Mesenchymal stem cell (in vitro differentiated cells and primary cell): ENCODE measurements at regions not wholly inside any gene's neighbourhood (a gene's known extent, or its start where the extent isn't known, plus 50 kb on each side); places are given as distances from the start of the nearest gene placed in this dataset. TPM values are rescaled to one million over a fixed set of nuclear protein-coding genes. Genes with fewer than 3 reads are reported as not detected.

Experiments
- DNase-seq: peaks from one replicate; pipeline ENCODE4 v3.0.0-alpha.2; 2013
- H2AFZ ChIP-seq: one replicate; pipeline ENCODE4 v1.6.1; 2013; ENCODE audit warnings: low read depth, mild to moderate bottlenecking, control low read depth, inconsistent platforms, low read length, moderate library complexity
- H2AK5ac ChIP-seq: 2 replicates; pipeline ENCODE4 v1.6.1; 2013; ENCODE audit warnings: low read length, moderate library complexity, mild to moderate bottlenecking, inconsistent platforms; ENCODE audit not compliant: severe bottlenecking
- H2BK120ac ChIP-seq: one replicate; pipeline ENCODE4 v1.6.1; 2013; ENCODE audit warnings: low read depth, mild to moderate bottlenecking, inconsistent platforms, low read length, moderate library complexity
- H2BK12ac ChIP-seq, 2 experiments: one replicate each; pipeline ENCODE4 v1.6.1; 2013; ENCODE audit warnings: inconsistent platforms in 2 of 2, low read length in 2 of 2, mild to moderate bottlenecking in 2 of 2, moderate library complexity in 2 of 2, control low read depth in 1 of 2
- H2BK15ac ChIP-seq: one replicate; pipeline ENCODE4 v1.6.1; 2013; ENCODE audit warnings: mild to moderate bottlenecking, low read depth, inconsistent platforms; ENCODE audit not compliant: poor library complexity, severe bottlenecking
- H2BK5ac ChIP-seq: 2 replicates; pipeline ENCODE4 v1.6.1; 2013; ENCODE audit warnings: low read depth, mild to moderate bottlenecking, low read length, control low read depth, inconsistent platforms; ENCODE audit not compliant: poor library complexity, severe bottlenecking
- H3K14ac ChIP-seq, 2 experiments: one replicate each; pipeline ENCODE4 v1.6.1; 2013; ENCODE audit warnings: inconsistent platforms in 2 of 2, low read length in 2 of 2, control low read depth in 1 of 2, mild to moderate bottlenecking in 1 of 2, moderate library complexity in 1 of 2
- H3K18ac ChIP-seq, 2 experiments: one replicate each; pipeline ENCODE4 v1.6.1; 2013; ENCODE audit warnings: inconsistent platforms in 2 of 2, low read length in 2 of 2, control low read depth in 1 of 2, low read depth in 1 of 2, mild to moderate bottlenecking in 1 of 2
- H3K23ac ChIP-seq, 2 experiments: one replicate each; pipeline ENCODE4 v1.6.1; 2013; ENCODE audit warnings: inconsistent platforms in 2 of 2, low read length in 2 of 2, mild to moderate bottlenecking in 2 of 2, moderate library complexity in 2 of 2, control low read depth in 1 of 2
- H3K27ac ChIP-seq: 2 replicates; pipeline ENCODE4 v1.5.1; 2013; ENCODE audit warnings: mild to moderate bottlenecking, moderate library complexity, low read length, control low read depth, inconsistent platforms; ENCODE audit not compliant: poor library complexity, severe bottlenecking
- H3K27me3 ChIP-seq, 2 experiments: 2 replicates each; pipeline versions ENCODE4 v1.6.1 to v1.7.0; 2013; ENCODE audit warnings: low read length in 2 of 2, mild to moderate bottlenecking in 2 of 2, moderate library complexity in 2 of 2, control low read depth in 1 of 2, inconsistent platforms in 1 of 2; ENCODE audit not compliant: control insufficient read depth in 1 of 2, insufficient read depth in 1 of 2
- H3K36me3 ChIP-seq, 2 experiments: 2 replicates each; pipeline versions ENCODE4 v1.6.1 to v1.7.0; 2013; ENCODE audit warnings: low read length in 2 of 2, control low read depth in 1 of 2, inconsistent platforms in 1 of 2, low read depth in 1 of 2, mild to moderate bottlenecking in 1 of 2; ENCODE audit not compliant: insufficient read depth in 2 of 2, control insufficient read depth in 1 of 2
- H3K4ac ChIP-seq, 2 experiments: one replicate each; pipeline ENCODE4 v1.6.1; 2013; ENCODE audit warnings: inconsistent platforms in 2 of 2, low read length in 2 of 2, mild to moderate bottlenecking in 2 of 2, moderate library complexity in 2 of 2, control low read depth in 1 of 2, low read depth in 1 of 2
- H3K4me1 ChIP-seq: 2 replicates; pipeline ENCODE4 v1.6.1; 2013; ENCODE audit warnings: low read depth, low read length, control low read depth; ENCODE audit not compliant: control insufficient read depth, insufficient read depth
- H3K4me2 ChIP-seq: 2 replicates; pipeline ENCODE4 v1.6.1; 2013; ENCODE audit warnings: low read length, mild to moderate bottlenecking, inconsistent platforms; ENCODE audit not compliant: poor library complexity, severe bottlenecking
- H3K4me3 ChIP-seq, 2 experiments: 2 replicates each; pipeline versions ENCODE4 v1.5.1 to v1.7.0; 2013; ENCODE audit warnings: low read length in 2 of 2, mild to moderate bottlenecking in 2 of 2, control low read depth in 1 of 2, low read depth in 1 of 2; ENCODE audit not compliant: insufficient read depth in 1 of 2
- H3K79me1 ChIP-seq: replicated peaks from 2 replicates; pipeline ENCODE4 v1.6.1; 2013; ENCODE audit warnings: mild to moderate bottlenecking, control low read depth, low read length, inconsistent platforms; ENCODE audit not compliant: poor library complexity, severe bottlenecking
- H3K9ac ChIP-seq: 2 replicates; pipeline ENCODE4 v1.7.0; 2013; ENCODE audit warnings: mild to moderate bottlenecking, low read length, moderate library complexity
- H3K9me3 ChIP-seq: 2 replicates; pipeline ENCODE4 v1.7.0; 2013; ENCODE audit warnings: mild to moderate bottlenecking, low read length; ENCODE audit not compliant: control insufficient read depth
- H4K8ac ChIP-seq: one replicate; pipeline ENCODE4 v1.6.1; 2013; ENCODE audit warnings: inconsistent platforms, mild to moderate bottlenecking, low read length, moderate library complexity
- H4K91ac ChIP-seq: one replicate; pipeline ENCODE4 v1.6.1; 2013; ENCODE audit warnings: mild to moderate bottlenecking, low read length, inconsistent platforms
- WGBS: methylation state at CpG from one replicate; pipeline ENCODE4 v1.1.7; 2013; ENCODE audit warnings: mixed read lengths; 5-methylcytosine and 5-hydroxymethylcytosine counted together
- small RNA-seq: library from polyadenylated mRNA; stranded (forward); fragments of <200 nt; extraction: miRNeasy Mini kit (QIAGEN cat#:217004); gene quantifications from one replicate; pipeline ENCODE3, GENCODE V24; 2013; ENCODE audit warnings: low read depth

DNA sequence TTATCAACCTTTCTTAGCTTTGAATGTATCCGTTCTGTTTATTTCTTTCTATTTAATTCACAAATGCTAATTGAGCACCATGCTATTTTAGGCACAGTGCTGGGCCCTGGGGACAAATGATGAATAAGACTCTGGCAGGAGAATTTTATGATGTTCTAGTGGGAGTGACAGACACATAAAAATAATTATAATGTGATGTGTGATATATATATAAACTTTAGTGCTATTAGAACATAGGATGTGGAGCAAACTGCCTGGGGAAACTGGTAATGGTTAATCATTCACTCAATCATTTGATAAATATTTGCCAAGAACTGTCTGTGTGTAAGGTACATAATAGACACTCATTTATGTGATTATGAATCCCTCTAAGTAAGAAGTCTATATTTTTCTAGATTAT lies 50.7 kb upstream of the FRY start:
- H3K14ac ChIP-seq: no peak overlapping the region
- no peaks in the 10 kb centered on the region for H3K27me3 ChIP-seq
- no peak overlapping the region for H3K9ac ChIP-seq
- H3K18ac ChIP-seq: no peak overlapping the region
- H2BK15ac ChIP-seq: no peak overlapping the region
- no peak overlapping the region for H3K4me2 ChIP-seq
- no peak overlapping the region for H2BK120ac ChIP-seq
- H3K9me3 ChIP-seq: no peaks in the 10 kb centered on the region
- H3K4me3 ChIP-seq: no peak overlapping the region
- no CpG with 5 or more reads among the region's 1 CpG for WGBS
- no peak overlapping the region for H3K4ac ChIP-seq
- no peak overlapping the region for H3K27ac ChIP-seq
- no peak overlapping the region for H2BK5ac ChIP-seq
- H3K79me1 ChIP-seq: no peaks in the 10 kb centered on the region
- no peak overlapping the region for H4K91ac ChIP-seq
- no peak overlapping the region for H2AK5ac ChIP-seq
- DNase-seq: no peak
- H2AFZ ChIP-seq: no peak overlapping the region
- no peak overlapping the region for H2BK12ac ChIP-seq
- no peak overlapping the region for H4K8ac ChIP-seq
- no peaks in the 10 kb centered on the region for H3K4me1 ChIP-seq
- H3K23ac ChIP-seq: no peak overlapping the region
- no peaks in the 10 kb centered on the region for H3K36me3 ChIP-seq

Small RNAs in the stretch of these regions (small RNA-seq; reads per million reads assigned to genes)
- not detected for gene RF00017
